WERI-Rb-1 (cell line): ENCODE measurements at regions not wholly inside any gene's neighbourhood (a gene's known extent, or its start where the extent isn't known, plus 50 kb on each side); places are given as distances from the start of the nearest gene placed in this dataset.

Experiments used
- DNase-seq: peaks from one replicate; pipeline ENCODE4 v3.0.0-alpha.2; 2020
- H3K27ac ChIP-seq: fragments of 250-450 bp; sonication (Bioruptor Pico); 2 replicates; pipeline ENCODE4 v1.5.1; 2020; ENCODE audit warnings: mild to moderate bottlenecking, moderate library complexity
- H3K27me3 ChIP-seq: fragments of 250-450 bp; sonication (Bioruptor Pico); 2 replicates; pipeline ENCODE4 v1.5.1; 2021; ENCODE audit warnings: mild to moderate bottlenecking, low read depth, moderate library complexity; ENCODE audit not compliant: insufficient read depth, severe bottlenecking
- H3K36me3 ChIP-seq: fragments of 250-450 bp; sonication (Bioruptor Pico); 2 replicates; pipeline ENCODE4 v1.5.1; 2020; ENCODE audit warnings: mild to moderate bottlenecking, moderate library complexity
- H3K4me3 ChIP-seq: 2 replicates; pipeline ENCODE4 v1.5.1; 2011; ENCODE audit warnings: low read depth, mild to moderate bottlenecking, control low read depth, low read length
- H3K9me3 ChIP-seq: fragments of 250-450 bp; sonication (Bioruptor Pico); 2 replicates; pipeline ENCODE4 v1.5.1; 2021; ENCODE audit warnings: mild to moderate bottlenecking, moderate library complexity; ENCODE audit not compliant: severe bottlenecking
- CTCF ChIP-seq: IDR thresholded peaks from 2 replicates; pipeline ENCODE4 v1.5.1; 2011; ENCODE audit warnings: low read depth, mild to moderate bottlenecking, control low read depth, inconsistent platforms, low read length

DNA sequence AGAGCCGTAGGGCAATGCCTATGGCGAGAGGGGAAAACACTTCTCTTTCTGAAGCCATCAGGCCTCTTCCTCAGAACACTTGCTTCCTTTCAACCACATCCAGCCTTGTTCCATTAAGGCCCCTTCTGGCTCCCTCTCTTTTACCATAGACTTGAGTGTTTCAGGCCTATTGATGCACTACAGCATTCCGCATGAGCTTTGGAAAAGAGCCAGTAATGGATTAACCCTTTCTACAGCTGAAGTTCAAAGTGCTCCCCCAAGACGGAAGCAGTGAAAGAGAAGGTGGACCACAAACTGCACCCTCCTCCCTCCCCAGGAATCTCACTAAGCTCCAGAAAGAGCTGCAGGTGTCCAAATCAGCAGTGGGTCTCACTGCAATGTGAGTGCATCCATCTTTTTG is 102.7 kb upstream of the C7orf33 start:
- Histone ChIP-seq H3K27ac (no peak overlapping the region), H3K36me3 (no peaks in the 10 kb centered on the region), H3K9me3 (no peaks in the 10 kb centered on the region), H3K4me3 (no peak overlapping the region), H3K27me3 (no peaks in the 10 kb centered on the region)
- TF ChIP-seq CTCF: no peak
- no peak for DNase-seq

GRCh38 chr7:148489678-148490077 is 100.9 kb upstream of the C7orf33 start:
- no peaks in the 10 kb centered on the region for H3K27me3 ChIP-seq
- no peak overlapping the region for H3K27ac ChIP-seq
- no peak for DNase-seq
- H3K9me3 ChIP-seq: no peaks in the 10 kb centered on the region
- H3K4me3 ChIP-seq: no peak overlapping the region
- no peak for TF ChIP-seq CTCF
- H3K36me3 ChIP-seq: no peaks in the 10 kb centered on the region

GRCh38 chr7:148492157-148492860 is 98.3 kb upstream of the C7orf33 start:
- Histone ChIP-seq H3K27me3 (no peaks in the 10 kb centered on the region), H3K36me3 (no peaks in the 10 kb centered on the region), H3K9me3 (no peaks in the 10 kb centered on the region), H3K27ac (no peak overlapping the region), H3K4me3 (no peak overlapping the region)
- no peak for DNase-seq
- TF ChIP-seq CTCF: no peak

- TF ChIP-seq CTCF: no peak
- Histone ChIP-seq H3K4me3 (no peak overlapping the region), H3K9me3 (no peaks in the 10 kb centered on the region), H3K27me3 (no peaks in the 10 kb centered on the region), H3K36me3 (no peaks in the 10 kb centered on the region), H3K27ac (no peak overlapping the region)
- no peak for DNase-seq
Measured at GRCh38 chr7:148495605-148496004, 95.0 kb upstream of the C7orf33 start.

DNA sequence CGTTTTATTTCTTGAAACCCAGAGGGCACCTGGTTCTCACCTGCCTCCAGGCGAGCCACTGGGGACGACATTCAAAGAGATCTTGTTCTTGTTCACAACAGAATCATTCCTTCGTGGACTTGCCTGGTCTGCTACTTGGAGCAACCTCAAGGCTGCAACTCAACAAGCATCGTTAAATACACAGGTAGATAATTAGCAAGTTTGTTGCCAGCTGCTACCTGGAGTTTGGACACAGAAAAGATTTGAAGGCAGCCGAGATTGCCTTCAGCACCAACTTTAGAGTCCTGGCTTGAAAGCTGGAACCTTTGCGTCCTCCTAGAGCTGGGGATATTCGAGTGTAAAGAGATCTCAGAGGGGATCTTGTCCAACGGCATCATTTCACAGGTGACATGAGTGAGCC is 89.6 kb upstream of the C7orf33 start:
- Histone ChIP-seq H3K4me3 (no peak overlapping the region), H3K27me3 (no peaks in the 10 kb centered on the region)
- DNase-seq: no peak

More for the DNA sequence above, 89.6 kb upstream of the C7orf33 start:
- H3K27ac ChIP-seq: no peak overlapping the region
- H3K9me3 ChIP-seq: no peaks in the 10 kb centered on the region
- no peaks in the 10 kb centered on the region for H3K36me3 ChIP-seq
- TF ChIP-seq CTCF: no peak
